T follicular helper cell (primary cell): ENCODE measurements at regions not wholly inside any gene's neighbourhood (a gene's known extent, or its start where the extent isn't known, plus 50 kb on each side); places are given as distances from the start of the nearest gene placed in this dataset.
"Not testable (repeated sequence)": the region's sequence is repeated elsewhere in the genome, so short reads cannot be mapped to it uniquely, and the experiment has no call there.

ENCODE experiments used
- DNase-seq: peaks from one replicate; pipeline ENCODE4 v3.0.0-alpha.2; 2020; ENCODE audit warnings: low read depth

DNA sequence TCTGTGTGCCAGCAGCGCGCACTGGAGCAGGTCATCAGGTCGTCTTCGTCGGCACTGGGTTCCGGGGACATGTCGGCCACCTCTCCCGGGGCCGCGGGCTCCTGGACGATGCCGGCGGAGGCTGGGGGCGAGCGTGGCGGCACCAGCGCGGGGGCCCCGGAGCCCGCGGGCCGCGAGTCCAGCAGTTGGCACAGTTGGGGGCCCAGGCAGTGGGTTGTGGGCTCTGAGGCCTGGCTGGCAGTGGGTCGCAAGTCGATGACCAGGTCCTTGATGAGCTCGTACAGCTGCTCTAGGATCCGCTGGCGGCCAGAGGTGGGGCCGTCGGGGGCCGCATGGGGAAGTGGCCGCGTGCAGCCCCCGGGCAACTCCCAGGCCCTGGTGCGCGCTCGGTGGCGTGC lies 300.5 kb downstream of the CCDC74A start:
- DNase-seq, result no peak

GRCh38 chr2:131828633-131829455 lies 301.2 kb downstream of the CCDC74A start:
- not testable (repeated sequence) for DNase-seq

GRCh38 chr2:131829456-131830241 lies 302.0 kb downstream of the CCDC74A start:
- DNase-seq, result not testable (repeated sequence)

DNA sequence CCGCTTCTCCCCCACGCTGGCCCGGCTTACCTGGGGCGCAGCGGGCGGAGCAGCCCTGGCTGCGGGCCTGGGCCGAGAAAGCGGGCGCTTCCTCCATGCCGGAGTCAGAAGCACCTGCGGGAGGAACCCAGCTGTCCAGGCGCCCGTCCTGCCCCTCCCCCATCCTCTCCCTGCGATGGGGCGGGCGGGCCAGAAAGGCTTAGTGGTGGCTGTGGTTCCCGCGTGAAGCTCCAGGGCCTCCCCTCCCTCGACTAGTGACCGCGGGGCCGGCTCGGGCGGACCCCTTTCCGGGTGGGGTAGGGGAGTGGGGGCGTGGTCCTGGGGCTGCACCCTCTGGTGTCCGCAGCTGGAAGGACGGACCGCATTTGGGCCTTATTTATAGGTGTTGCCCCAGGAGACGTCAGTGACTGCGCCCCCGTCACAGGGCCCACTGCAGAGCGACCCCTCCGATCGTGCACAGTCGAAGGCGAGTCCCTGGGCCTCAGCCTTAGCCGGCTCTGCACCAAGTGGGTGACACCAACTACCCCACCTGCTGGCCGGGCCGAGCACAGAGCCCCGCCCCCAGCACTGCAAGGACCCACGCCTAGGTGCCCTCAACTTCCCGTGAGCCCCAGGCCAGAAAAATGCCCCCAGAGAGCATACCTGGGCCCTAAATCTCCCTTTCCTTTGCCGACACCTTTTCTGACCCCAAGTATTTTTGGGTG lies 302.7 kb downstream of the CCDC74A start:
- DNase-seq, result not testable (repeated sequence)

GRCh38 chr2:131830946-131831310 lies 303.2 kb downstream of the CCDC74A start:
- not testable (repeated sequence) for DNase-seq

- DNase-seq, result not testable (repeated sequence)
These were observed 303.9 kb downstream of the CCDC74A start for GRCh38 chr2:131831450-131832208.

DNA sequence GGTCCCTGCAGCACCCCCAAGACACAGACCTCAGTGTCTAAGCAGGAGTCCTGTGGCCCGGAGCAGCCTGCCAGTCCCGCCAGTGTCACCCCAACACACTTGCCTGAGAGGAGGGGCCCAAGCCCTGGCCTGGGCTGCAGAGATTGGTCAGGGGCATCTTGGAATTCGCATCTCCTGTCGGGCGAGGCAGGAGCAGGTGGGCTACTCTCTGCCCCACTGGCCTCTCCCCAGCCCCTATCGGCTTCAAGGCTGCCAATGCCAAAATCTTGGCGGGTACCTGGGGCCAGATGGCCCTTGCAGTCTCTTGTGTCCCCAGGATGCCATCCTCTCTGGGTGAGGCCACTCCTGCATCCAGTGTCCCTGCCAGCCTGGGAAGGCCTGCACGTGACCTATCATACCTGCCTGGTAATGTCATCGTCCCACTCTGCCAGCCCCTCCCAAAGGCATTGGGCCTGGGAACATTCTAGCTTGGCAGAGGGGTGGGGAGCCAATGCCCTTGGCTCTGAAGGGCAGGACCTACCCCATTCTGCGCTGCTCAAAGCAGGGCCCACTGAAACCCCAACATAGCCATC lies 304.6 kb downstream of the CCDC74A start:
- DNase-seq, result not testable (repeated sequence)

DNA sequence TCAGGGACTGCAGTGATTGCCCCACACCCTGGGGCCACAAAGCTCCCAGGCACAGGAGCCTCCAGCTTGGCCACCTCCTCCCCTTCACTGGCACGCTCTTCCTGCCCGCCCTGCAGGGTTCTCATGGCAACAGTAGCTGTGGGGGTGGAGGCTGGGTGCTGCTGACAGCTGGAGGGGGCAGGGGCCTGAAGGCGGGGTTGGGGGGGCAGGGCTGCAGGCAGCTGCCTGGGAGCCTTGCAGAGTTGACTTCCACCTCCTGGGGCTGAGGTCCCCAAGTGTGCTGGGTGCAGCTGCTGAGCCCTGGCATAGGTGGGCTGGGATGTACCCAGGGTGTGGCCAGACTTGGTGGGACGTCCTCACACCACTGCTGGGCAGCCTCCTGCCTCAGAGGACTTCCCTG lies 305.2 kb downstream of the CCDC74A start:
- not testable (repeated sequence) for DNase-seq

DNA sequence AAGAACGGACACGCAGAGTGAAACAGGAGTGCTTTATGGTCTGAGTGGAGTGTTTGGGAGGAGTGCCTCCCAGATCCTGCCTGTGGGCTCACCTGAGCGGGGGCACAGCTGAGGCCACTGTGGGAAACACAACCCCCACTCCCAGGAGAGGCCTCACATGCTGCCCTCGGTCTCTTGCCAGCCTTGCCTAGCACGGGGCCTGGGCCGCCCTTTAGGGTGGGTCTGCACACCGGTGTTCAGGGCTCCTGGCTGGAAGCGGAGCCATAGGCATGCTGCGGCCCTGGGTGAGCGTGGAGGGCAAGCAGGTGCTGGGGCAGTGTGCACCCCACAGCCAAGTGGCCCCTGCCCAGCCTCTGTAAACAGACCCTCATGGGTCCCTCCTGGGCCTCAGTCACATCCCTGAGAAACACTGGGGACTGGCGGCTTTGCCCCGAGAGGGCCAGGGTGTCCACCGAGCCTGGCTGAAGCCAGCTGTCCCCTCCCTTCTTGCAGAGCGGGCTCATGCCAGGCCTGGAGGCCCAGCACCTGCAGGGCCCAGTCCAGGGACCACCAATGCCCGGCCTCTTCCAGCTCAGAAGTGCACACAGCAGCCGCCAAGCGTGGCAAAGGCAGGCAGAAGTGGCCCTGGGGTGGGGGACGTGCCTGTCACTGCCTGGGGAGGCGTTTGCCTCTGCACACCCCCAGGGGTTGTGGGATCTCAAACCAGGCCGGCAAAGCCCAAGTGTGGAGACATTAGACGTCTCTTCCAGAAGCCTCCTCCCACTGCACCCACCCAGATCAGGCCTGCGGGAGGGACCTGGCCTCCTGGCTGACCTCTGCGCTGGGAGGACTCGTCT lies 305.9 kb downstream of the CCDC74A start:
- DNase-seq, result not testable (repeated sequence)

DNA sequence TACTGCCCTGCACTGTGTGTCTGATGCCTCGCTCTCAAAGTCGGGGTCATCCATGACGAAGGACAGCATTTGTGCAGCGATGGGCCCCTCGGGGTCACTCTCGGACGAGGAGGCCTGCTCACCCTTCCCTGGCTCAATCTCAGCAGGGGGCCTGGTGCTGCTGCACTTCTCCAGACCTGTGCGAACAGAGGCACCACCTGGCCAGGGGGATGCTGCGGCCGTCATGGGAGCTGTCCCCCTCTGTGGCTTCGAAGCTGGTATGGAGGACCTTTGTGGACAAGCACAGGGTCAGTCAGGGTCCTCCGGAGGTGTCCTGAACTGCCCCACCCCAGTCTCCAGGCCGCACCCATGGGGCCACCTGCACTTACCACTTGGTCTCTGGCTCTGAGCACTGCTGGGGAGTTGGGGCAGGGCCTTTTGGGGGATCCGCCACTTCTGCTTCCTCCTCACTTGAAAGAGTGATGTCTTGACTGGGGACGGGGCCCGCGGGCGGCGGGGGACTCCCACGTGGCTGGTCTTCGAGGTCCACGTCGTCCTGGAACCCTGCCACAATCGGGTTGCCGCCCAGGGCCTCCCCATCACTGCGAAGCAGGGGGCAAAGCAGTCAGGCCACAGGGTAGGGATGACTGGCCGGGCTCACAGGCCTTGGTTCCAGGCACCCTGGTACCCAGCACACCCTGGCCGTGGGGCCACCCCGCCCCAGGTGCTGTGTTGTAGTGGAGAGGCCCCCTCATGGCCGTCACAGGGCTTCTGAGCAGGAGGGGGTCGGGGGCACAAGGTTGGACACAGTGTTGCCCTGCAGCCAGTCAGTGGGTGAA lies 306.7 kb downstream of the CCDC74A start:
- DNase-seq, result not testable (repeated sequence)

GRCh38 chr2:131835022-131835421 lies 307.3 kb downstream of the CCDC74A start:
- not testable (repeated sequence) for DNase-seq

- no peak for DNase-seq
These were observed 308.0 kb downstream of the CCDC74A start for GRCh38 chr2:131835621-131836091.

- DNase-seq, result not testable (repeated sequence)
These were observed 308.4 kb downstream of the CCDC74A start for GRCh38 chr2:131836116-131836515.

DNA sequence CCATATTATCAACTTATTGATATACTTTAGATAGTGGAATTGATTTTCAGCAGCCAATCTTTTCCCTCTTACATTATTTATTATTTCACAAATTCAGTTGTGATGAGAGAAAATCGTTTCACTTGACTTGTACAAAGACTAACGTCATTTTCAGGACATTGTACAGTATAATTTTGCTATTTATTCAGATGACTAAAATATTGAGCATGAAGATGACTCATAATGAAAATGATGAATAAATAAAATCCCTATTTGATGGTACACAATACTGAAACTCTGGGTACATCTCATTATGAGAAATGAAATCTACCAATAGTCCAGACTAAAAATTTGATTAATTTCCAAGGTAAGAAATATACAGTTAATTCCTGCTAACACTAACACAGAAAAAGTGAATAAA lies 316.4 kb downstream of the CCDC74A start:
- DNase-seq, result not testable (repeated sequence)

DNA sequence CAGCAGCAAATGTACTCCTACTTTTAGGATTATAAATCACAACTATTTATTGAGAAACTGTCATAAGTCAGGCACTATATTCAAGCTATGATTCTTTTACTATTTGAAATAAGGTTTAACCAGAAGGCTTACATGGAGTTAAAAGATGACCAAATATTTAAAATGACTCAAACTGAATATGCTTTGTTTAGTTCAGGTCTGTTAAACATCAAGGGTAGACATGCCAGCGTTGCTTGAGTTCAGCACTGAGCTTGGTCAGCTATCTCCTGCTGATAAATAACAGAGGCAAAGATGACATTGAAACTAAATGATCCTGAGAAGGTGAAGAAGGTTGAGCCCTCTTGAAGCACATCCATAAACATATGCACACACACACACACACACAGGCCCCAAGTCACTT lies 305.6 kb downstream of the ANKRD30BL start:
- not testable (repeated sequence) for DNase-seq

DNA sequence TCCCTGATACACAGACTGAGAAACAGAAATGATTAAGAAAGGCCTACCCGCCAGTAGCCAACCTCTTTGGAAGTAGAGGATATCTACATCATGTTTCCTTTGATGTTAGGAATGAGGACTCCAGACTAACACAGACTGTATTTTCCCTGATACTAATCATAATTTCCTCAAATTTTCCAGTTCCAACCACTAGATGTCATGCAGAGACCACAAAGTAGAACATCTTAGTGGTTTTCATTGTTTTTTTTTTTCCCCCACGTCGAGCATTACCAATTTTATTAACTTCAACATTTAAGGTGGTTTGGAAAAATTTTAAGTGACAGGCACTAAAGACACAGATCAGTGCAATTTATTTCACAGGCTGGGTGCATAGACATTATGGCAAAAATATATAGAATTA lies 303.6 kb downstream of the ANKRD30BL start:
- DNase-seq, result not testable (repeated sequence)
